ENCODE measurements at regions not wholly inside any gene's neighbourhood (a gene's known extent, or its start where the extent isn't known, plus 50 kb on each side); places are given as distances from the start of the nearest gene placed in this dataset.

- H3K4me1 ChIP-seq = no peaks in the 10 kb centered on the region
- intact Hi-C loops (cut with DNase I; ENCODE audit: low total_unique reads) = no loop called here
- no peak for DNase-seq
- H3K27ac ChIP-seq = no peak overlapping the region
- H3K9me3 ChIP-seq = peaks cover 0 to 6% (median 0%) of the 10 kb centered on the region in 8 donors
- WGBS, 5 donors = 86 to 95% (median 92%) methylated on average over 1 of the region's 1 CpG
- H3K36me3 ChIP-seq = no peaks in the 10 kb centered on the region
- H3K4me3 ChIP-seq = no peak overlapping the region
- no peaks in the 10 kb centered on the region for H3K27me3 ChIP-seq (replicated peaks in 1 of 7)
- TF ChIP-seq POLR2A (IDR thresholded peaks at IDR 0.05) (no peak), POLR2AphosphoS5 (IDR thresholded peaks at IDR 0.05) (no peak), CTCF (IDR thresholded peaks at IDR 0.05 in 8 of 11, conservative IDR thresholded peaks at IDR 0.05 in 3 of 11) (no peak)
These were observed 424.1 kb upstream of the PIK3C3 start for GRCh38 chr18:41530970-41531369.

GRCh38 chr18:41529093-41529492 is 425.9 kb upstream of the PIK3C3 start:
- TF ChIP-seq CTCF (IDR thresholded peaks at IDR 0.05 in 8 of 11, conservative IDR thresholded peaks at IDR 0.05 in 3 of 11) (no peak), POLR2AphosphoS5 (IDR thresholded peaks at IDR 0.05) (no peak), POLR2A (IDR thresholded peaks at IDR 0.05) (no peak)
- Histone ChIP-seq H3K27me3 (replicated peaks in 1 of 7) (no peaks in the 10 kb centered on the region), H3K4me1 (no peaks in the 10 kb centered on the region), H3K27ac (no peak overlapping the region), H3K4me3 (no peak overlapping the region), H3K36me3 (no peaks in the 10 kb centered on the region), H3K9me3 (peaks cover 0 to 6% (median 0%) of the 10 kb centered on the region in 8 donors)
- DNase-seq = no peak
- intact Hi-C loops (cut with DNase I; ENCODE audit: low total_unique reads) = no loop called here
- WGBS, 5 donors = 82 to 94% (median 90%) methylated on average over 2 of the region's 2 CpGs

DNA sequence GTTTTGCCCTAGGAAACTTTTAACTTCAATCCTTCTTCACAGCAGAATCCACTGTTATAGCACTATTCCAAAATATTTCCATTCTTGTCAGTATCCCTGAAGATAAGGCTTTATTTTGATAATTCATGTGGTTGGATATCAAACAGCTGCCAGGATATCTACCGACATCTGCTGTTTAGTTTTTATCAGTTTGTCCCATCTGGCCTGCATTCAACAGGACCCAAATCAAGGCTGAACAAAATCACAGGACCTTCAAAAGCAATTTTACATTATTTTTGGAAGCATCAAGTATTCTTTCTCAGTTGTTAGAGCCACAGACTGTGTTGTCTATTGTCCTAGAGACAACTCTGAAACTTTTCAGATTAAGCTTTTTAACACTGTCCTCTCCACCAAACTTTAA is 429.0 kb upstream of the PIK3C3 start:
- 45 to 62% (median 54%) methylated on average over 1 of the region's 1 CpG for WGBS, 5 donors
- H3K4me1 ChIP-seq = no peaks in the 10 kb centered on the region
- no peak overlapping the region for H3K4me3 ChIP-seq

More for the DNA sequence above, 429.0 kb upstream of the PIK3C3 start:
- TF ChIP-seq POLR2A (IDR thresholded peaks at IDR 0.05) (no peak), CTCF (IDR thresholded peaks at IDR 0.05 in 8 of 11, conservative IDR thresholded peaks at IDR 0.05 in 3 of 11) (no peak), POLR2AphosphoS5 (IDR thresholded peaks at IDR 0.05) (no peak)
- no peak for DNase-seq
- intact Hi-C loops (cut with DNase I; ENCODE audit: low total_unique reads) = no loop called here
- no peak overlapping the region for H3K27ac ChIP-seq
- H3K9me3 ChIP-seq = peaks cover 0 to 6% (median 0%) of the 10 kb centered on the region in 8 donors
- no peaks in the 10 kb centered on the region for H3K27me3 ChIP-seq (replicated peaks in 1 of 7)
- no peaks in the 10 kb centered on the region for H3K36me3 ChIP-seq
